Adrenal gland (tissue), 9 donors: ENCODE measurements at regions not wholly inside any gene's neighbourhood (a gene's known extent, or its start where the extent isn't known, plus 50 kb on each side); places are given as distances from the start of the nearest gene placed in this dataset.

Experiments used
- DNase-seq, 7 donors: peaks; one replicate each; pipeline ENCODE4 v3.0.0-alpha.2; 2019 to 2020
- H3K27ac ChIP-seq, 5 donors: fragments of 200-600 bp; sonication (generic) in 4 of 5; 1 replicate in 3 of 5; 2 replicates in 2 of 5; pipeline versions ENCODE4 v1.5.1 to v1.8.0; 2016 to 2020; ENCODE audit warnings: mild to moderate bottlenecking in 1 of 5
- H3K27me3 ChIP-seq: fragments of 200-600 bp; 2 replicates; pipeline ENCODE4 v1.8.0; 2021
- H3K36me3 ChIP-seq, 2 donors: fragments of 200-600 bp; replicated peaks in 1 of 2; 1 replicate in 1 of 2; 2 replicates in 1 of 2; pipeline versions ENCODE4 v1.5.1 to v1.8.0; 2018 to 2022
- H3K4me1 ChIP-seq, 2 donors: fragments of 200-600 bp; replicated peaks in 1 of 2; 1 replicate in 1 of 2; 2 replicates in 1 of 2; pipeline versions ENCODE4 v1.5.1 to v1.8.0; 2018 to 2021
- H3K4me3 ChIP-seq, 4 donors: fragments of 200-600 bp; sonication (generic) in 3 of 4; one replicate each; pipeline ENCODE4 v1.5.1; 2016 to 2018
- H3K9me3 ChIP-seq, 3 donors: fragments of 200-600 bp; sonication (generic) in 1 of 3; replicated peaks in 1 of 3; 1 replicate in 2 of 3; 2 replicates in 1 of 3; pipeline versions ENCODE4 v1.5.1 to v1.8.0; 2016 to 2021
- CTCF ChIP-seq, 6 experiments: fragments of 450-650 bp in 4 of 6; fragments of 200-600 bp in 2 of 6; sonication (generic) in 1 of 6; IDR thresholded peaks; 1 replicate in 5 of 6; 2 replicates in 1 of 6; pipeline versions ENCODE4 v1.5.1 to v1.8.0; 2016 to 2021; ENCODE audit warnings: antibody characterized with exemption in 6 of 6, mild to moderate bottlenecking in 2 of 6, moderate library complexity in 1 of 6
- POLR2A ChIP-seq, 2 donors: fragments of 450-650 bp; IDR thresholded peaks; one replicate each; pipeline ENCODE4 v1.6.1; 2017; ENCODE audit warnings: antibody characterized with exemption in 2 of 2, mild to moderate bottlenecking in 2 of 2, moderate library complexity in 1 of 2
- WGBS, 4 donors: extraction: QIAGEN DNeasy Blood & Tissue Kit in 2 of 4; methylation state at CpG; one replicate each; pipeline versions ENCODE4 v1.1.5 to v1.1.7; 2013 to 2017; 5-methylcytosine and 5-hydroxymethylcytosine counted together
- intact Hi-C, 2 donors: fragments of 100-400 bp; cut with DNase I; formaldehyde crosslinking; loops; one replicate each; pipeline versions ENCODE4 v1.14.1 to v1.15.0; 2022 to 2023
- donor health status: healthy with polysubstance abuse.
- donor health status: Bipolar disorder and iron deficiency.
- donor health status: DM: yes; HTN: yes; CAD: no.
- donor health status: DM: no; HTN: no; CAD: no.
- donor health status: DM: no; HTN: no; CAD: no.

- Histone ChIP-seq H3K4me1 (no peaks in the 10 kb centered on the region), H3K36me3 (no peaks in the 10 kb centered on the region), H3K27me3 (no peaks in the 10 kb centered on the region), H3K27ac (no peak overlapping the region), H3K4me3 (no peak overlapping the region), H3K9me3 (no peaks in the 10 kb centered on the region)
- no peak for DNase-seq
- TF ChIP-seq POLR2A (IDR thresholded peaks at IDR 0.05) (no peak), CTCF (IDR thresholded peaks at IDR 0.05) (no peak)
- intact Hi-C loops: no loop called here
- WGBS, 4 donors: 58 to 67% (median 60%) methylated on average over 2 of the region's 2 CpGs
Observed at GRCh38 chr5:110951373-110951791, 120.1 kb upstream of the TSLP start.

GRCh38 chr5:110956280-110956912 lies 115.1 kb upstream of the TSLP start:
- intact Hi-C loops: no loop called here
- no peaks in the 10 kb centered on the region for H3K4me1 ChIP-seq

GRCh38 chr5:110956913-110957813 lies 114.3 kb upstream of the TSLP start:
- Histone ChIP-seq H3K9me3 (no peaks in the 10 kb centered on the region), H3K27me3 (no peaks in the 10 kb centered on the region), H3K36me3 (no peaks in the 10 kb centered on the region), H3K4me3 (no peak overlapping the region), H3K27ac (no peak overlapping the region), H3K4me1 (no peaks in the 10 kb centered on the region)
- intact Hi-C loops: no loop called here
- WGBS, 4 donors: 69 to 77% (median 70%) methylated on average over 9 to 12 of the region's 12 CpGs
- no peak for DNase-seq
- TF ChIP-seq CTCF (IDR thresholded peaks at IDR 0.05) (no peak), POLR2A (IDR thresholded peaks at IDR 0.05) (no peak)

More at GRCh38 chr5:110956280-110956912, 115.1 kb upstream of the TSLP start:
- TF ChIP-seq CTCF (IDR thresholded peaks at IDR 0.05): no peak
- no peak for TF ChIP-seq POLR2A (IDR thresholded peaks at IDR 0.05)
- H3K27ac ChIP-seq: no peak overlapping the region
- 54 to 93% (median 57%) methylated on average over 3 to 20 of the region's 20 CpGs for WGBS, 4 donors
- H3K36me3 ChIP-seq: no peaks in the 10 kb centered on the region
- no peaks in the 10 kb centered on the region for H3K9me3 ChIP-seq
- no peaks in the 10 kb centered on the region for H3K27me3 ChIP-seq
- no peak overlapping the region for H3K4me3 ChIP-seq
- DNase-seq: no peak

- Histone ChIP-seq H3K27ac (no peak overlapping the region), H3K27me3 (no peaks in the 10 kb centered on the region), H3K9me3 (no peaks in the 10 kb centered on the region), H3K36me3 (no peaks in the 10 kb centered on the region), H3K4me3 (no peak overlapping the region), H3K4me1 (no peaks in the 10 kb centered on the region)
- 53 to 69% (median 59%) methylated on average over 2 of the region's 2 CpGs for WGBS, 4 donors
- intact Hi-C loops: no loop called here
- DNase-seq: no peak
- TF ChIP-seq CTCF (IDR thresholded peaks at IDR 0.05) (no peak), POLR2A (IDR thresholded peaks at IDR 0.05) (no peak)
Observed at GRCh38 chr5:110957934-110958333, 113.6 kb upstream of the TSLP start.
